Hematopoietic multipotent progenitor cell treated with erythropoietin and hydrocortisone succinate and interleukin-3 and kit ligand, for 6 days (in vitro differentiated cells): ENCODE measurements at regions not wholly inside any gene's neighbourhood (a gene's known extent, or its start where the extent isn't known, plus 50 kb on each side); places are given as distances from the start of the nearest gene placed in this dataset.
"Not testable (repeated sequence)": the region's sequence is repeated elsewhere in the genome, so short reads cannot be mapped to it uniquely, and the experiment has no call there.

Experiments used
- DNase-seq: peaks from one replicate; pipeline ENCODE4 v3.0.0-alpha.2; 2015

GRCh38 chr5:99035942-99036341 lies 107.1 kb upstream of the CHD1 start:
- DNase-seq: no peak

GRCh38 chr5:99034336-99034735 lies 105.5 kb upstream of the CHD1 start:
- DNase-seq: peak; percentile 70

DNA sequence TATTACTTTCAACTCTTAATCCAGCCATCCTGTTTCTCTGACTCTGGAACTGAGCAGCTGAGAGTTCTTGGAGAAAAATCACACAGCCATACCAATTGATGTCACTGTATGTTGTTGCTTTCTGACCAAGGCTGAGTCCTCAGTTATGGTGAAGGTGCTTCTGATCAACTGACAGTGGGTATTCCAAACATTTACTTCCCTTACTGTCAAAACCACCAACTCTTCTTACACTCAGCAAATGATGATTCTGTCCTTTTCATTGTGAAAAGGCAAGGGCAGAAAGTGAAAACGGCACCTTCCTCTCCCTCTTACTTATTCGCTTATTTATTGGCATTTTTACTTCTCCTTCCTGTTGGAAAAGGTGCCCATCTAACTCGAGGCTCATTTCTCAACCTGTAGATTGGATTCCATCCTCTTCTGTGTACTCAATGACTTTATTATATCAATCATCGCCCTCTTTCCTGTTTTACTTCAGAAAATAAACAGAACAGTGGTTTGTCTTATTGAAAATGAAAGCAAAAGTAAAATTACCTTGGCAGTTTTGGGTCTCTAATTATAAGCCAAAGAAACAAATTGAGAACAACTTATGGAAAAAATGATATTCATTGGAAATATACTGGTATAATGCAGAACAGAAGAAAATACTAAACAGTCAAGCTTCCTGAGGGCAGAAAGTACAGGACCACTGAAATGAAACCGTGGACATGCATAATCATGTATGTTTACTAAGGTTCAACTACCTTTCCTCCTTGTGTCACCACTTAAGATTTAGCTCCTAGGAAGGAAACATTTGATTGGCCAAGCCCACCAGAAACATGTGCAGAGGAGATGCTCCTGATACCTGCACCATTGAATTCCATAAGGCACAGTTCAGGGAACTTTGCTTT lies 104.5 kb upstream of the CHD1 start:
- DNase-seq: peak; percentile 40

DNA sequence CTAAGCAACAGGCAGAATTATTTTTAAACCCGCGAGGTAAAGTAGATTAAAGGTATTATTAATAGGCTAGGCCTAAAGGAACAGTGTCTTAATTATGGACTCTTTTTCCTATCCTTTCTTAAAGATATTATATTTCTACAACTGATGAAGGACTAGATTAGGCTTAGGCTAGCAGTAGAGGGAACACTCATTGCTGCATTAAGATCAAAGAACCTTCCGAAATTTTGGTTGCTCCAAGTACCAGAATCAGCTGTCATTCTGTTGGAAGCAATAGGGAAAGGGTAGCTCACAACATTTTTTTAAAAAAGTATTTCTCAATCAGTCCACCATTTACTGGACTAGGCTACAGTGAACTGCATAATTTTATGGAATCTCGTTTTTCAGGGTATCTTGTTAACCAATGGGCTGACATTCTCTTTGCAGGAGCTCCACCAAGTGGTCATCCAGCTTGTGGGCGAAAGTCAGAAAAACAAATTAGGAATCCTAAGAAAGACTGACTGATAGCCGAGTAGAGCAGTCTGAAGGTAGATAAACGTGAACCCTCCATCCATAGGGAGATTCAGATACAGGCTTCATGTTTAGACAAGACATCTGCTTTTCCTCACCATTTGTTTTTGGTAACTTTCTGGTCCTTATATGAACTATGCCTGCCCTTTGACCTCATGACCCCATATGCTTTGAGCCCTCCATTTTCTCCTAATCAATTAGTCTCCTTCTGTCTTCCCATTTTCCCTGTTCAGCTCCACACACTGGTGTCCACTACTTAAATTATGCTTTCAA lies 103.6 kb upstream of the CHD1 start:
- DNase-seq: peak; percentile 88

GRCh38 chr5:99030906-99031440 lies 102.2 kb upstream of the CHD1 start:
- DNase-seq: no peak

DNA sequence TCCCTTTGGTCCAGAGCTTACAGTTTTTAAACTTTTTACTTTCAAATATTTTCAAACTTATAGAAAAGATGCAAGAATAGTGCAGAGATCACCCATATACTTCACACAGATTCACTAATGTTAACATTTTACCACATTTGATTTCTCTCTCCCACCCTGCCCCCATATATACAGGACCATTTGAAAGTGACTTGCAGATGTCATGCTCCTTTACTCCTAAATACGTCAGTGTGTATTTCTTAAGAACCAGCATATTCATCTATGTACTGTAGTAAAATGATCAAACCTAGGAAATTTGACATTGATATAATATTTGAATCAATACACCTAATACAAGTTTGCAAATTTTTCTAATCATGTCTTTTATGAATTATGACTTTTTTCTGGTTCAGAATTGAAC lies 100.4 kb upstream of the CHD1 start:
- no peak for DNase-seq

DNA sequence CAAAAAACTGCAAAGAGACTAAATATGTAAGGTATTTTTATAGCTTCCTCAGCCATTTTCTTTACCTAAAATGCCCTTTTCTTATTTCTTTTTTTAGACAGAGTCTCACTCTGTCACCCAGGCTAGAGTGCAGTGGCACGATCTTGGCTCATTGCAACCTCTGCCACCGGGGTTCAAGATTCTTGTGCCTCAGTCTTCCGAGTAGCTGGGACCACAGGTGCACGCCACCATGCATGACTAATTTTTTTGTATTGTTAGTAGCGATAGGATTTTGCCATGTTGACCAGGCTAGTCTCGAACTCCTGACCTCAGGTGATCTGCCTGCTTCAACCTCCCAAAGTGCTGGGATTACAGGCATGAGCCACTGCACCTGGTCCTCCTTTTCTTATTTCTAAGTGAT lies 99.4 kb upstream of the CHD1 start:
- DNase-seq: not testable (repeated sequence)

GRCh38 chr5:99025298-99026045 lies 96.7 kb upstream of the CHD1 start:
- DNase-seq: no peak

GRCh38 chr5:99023330-99023729 lies 94.5 kb upstream of the CHD1 start:
- DNase-seq: no peak

- DNase-seq: no peak
Measured at GRCh38 chr5:99022250-99022649, 93.4 kb upstream of the CHD1 start.

GRCh38 chr5:99020698-99021048 lies 91.9 kb upstream of the CHD1 start:
- no peak for DNase-seq

DNA sequence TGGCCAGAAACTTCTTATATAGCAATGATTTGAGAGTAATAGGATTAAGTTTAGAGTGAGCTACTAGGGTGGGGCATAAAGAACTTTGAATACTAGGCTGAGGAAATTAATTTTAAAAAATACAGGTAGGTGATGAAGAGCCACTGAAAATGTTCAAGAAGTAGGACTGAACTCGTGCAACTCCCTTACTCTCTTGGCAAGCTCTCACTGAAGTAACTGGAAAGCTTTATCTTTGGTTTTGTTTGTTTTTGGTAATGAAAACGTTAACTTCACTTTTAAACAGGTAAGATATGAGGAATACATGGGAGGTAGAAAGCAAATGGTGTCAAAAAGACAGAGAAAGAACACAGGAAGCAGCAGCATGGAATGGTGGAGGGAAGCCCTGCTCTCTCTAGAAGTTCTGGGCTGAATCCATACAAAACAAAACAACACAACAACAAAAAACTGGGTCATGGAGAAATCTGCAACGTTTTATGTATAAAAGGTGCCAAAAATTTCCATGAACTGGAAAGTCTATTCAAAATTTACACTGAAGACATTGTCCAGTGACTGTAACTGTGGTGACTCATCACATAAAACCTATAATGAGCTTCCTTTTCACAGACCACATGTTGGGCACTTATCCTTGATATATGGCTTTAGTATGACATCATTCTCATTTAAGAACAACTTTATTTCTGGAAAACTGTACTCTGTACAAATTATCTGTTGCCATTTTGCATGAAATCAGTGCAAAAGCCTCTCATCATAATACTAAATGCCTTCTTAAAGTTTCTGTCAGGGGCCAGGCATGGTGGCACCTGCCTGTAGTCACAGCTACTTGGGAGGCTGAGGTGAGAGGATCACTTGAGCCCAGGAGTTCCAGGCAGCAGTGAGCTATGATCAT lies 91.2 kb upstream of the CHD1 start:
- peak; percentile 12 for DNase-seq

GRCh38 chr5:99019254-99019653 lies 90.4 kb upstream of the CHD1 start:
- no peak for DNase-seq

DNA sequence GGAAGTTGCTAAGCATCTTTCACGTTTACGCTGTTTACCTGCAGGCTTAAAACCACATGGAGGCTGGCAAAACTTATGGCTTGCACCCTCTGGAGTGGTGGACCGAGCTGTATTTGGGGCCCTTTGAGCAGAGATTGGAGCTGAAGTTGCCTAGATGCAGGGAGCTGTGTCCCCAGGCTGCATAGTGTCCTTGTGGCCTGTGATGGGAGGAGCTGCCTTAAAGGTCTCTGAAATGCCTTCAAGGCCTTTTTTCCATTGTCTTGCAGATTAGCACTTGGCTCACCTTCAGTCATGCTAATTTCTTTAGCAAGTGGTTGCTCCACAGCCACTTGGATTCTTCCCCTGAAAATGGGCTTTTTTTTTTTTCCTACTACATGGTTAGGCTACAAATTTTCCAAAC lies 81.5 kb upstream of the CHD1 start:
- no peak for DNase-seq

GRCh38 chr5:99008009-99008408 lies 79.2 kb upstream of the CHD1 start:
- DNase-seq: not testable (repeated sequence)

DNA sequence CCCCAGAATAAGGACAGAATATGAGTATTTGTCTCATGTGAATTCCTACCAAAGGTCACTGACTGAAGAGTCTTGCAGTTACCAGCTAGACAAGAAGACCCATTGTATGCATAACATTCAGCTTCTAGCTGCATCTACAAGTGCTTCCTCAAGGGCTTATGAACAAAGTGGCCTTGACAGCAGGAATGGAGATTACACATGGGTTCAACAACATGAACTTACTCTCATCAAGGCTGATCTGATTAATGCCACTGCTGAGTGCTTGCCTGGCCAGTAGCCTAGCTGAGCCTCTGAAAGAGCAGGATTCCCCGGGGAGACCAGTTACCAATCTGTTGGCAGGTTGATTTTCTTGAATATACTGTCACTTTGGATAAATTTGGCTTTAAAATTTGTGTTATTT lies 76.7 kb upstream of the CHD1 start:
- DNase-seq: no peak

GRCh38 chr5:99004960-99005359 lies 76.2 kb upstream of the CHD1 start:
- no peak for DNase-seq

- DNase-seq: no peak
Measured at GRCh38 chr5:99000876-99001275, 72.1 kb upstream of the CHD1 start.

DNA sequence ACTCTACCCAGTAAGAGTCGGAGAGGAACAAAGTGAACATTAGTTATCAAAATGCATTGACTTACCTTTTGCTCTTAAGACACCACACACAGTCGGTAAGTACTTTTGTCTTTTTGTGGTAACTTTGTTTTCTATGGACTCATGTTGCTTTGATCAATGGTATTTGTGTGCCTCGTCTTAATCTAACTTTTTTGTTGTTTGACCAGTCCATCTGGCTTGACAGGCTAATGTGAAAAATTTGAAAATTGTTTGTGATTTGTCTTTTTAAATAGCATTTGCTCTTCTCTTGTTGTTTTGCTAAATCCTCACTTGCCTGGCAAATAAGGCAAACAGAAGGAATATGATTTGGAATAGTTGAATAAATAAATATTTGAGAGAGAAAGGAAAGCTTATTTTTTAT lies 71.4 kb upstream of the CHD1 start:
- no peak for DNase-seq

DNA sequence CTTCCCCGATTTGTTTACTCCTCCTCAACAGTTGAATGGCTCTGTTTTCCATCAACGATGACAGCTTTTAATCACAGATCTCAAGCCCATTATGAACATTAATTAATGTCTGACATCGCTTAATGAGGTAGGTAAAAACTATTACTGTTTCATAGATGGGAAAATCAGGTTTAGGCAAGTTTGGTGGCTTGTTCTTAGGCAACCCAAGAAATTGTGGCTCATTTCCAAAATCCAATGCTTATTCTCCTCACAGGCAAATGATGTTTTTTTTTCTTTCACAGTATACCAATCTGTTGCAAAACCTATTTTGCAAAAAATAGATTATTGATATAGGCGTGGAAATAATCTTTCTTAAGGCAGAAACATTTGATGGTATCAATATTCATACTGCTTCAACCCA lies 70.8 kb upstream of the CHD1 start:
- DNase-seq: no peak

GRCh38 chr5:98997000-98997399 lies 68.2 kb upstream of the CHD1 start:
- DNase-seq: no peak

DNA sequence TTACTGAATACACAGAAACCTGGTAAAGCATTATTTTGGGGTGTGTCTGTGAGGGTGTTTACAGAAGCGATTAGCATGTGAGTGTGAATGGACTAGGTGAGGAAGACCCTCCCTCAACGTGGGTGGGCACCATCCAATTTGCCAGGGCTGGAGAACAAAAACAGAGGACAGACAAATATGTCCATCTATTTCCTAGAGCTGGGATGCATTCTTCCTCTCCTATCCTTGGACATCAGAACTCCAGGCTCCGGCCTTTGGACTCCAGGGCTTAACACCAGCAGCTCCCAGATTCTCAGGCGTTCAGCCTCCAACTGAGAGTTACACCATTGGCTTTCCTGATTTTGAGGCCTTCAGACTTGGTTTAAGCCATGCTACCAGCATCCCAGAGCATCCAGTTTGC lies 65.8 kb upstream of the CHD1 start:
- no peak for DNase-seq
